HG03135 (cell line): ENCODE measurements at regions not wholly inside any gene's neighbourhood (a gene's known extent, or its start where the extent isn't known, plus 50 kb on each side); places are given as distances from the start of the nearest gene placed in this dataset.
A peak's percentile ranks its signal among the peaks of the same experiment; 100 is the strongest.
"Not testable (repeated sequence)": the region's sequence is repeated elsewhere in the genome, so short reads cannot be mapped to it uniquely, and the experiment has no call there.

Source experiments
- ATAC-seq: cut with Tn5 transposase; IDR thresholded peaks from one replicate; pipeline ENCODE4 v1.9.1; 2021; ENCODE audit warnings: mild to moderate bottlenecking, moderate library complexity; ENCODE audit not compliant: unreplicated experiment

- no peak for ATAC-seq
Observed at GRCh38 chr5:86493777-86494176, 124.0 kb upstream of the COX7C start.

- ATAC-seq, result no peak
Observed at GRCh38 chr5:86500947-86501346, 116.8 kb upstream of the COX7C start.

GRCh38 chr5:86507574-86507973 is 110.2 kb upstream of the COX7C start:
- ATAC-seq, result no peak

GRCh38 chr5:86510330-86510915 is 107.3 kb upstream of the COX7C start:
- ATAC-seq, result not testable (repeated sequence)

- ATAC-seq, result no peak
Observed at GRCh38 chr5:86523718-86524117, 94.0 kb upstream of the COX7C start.

GRCh38 chr5:86525622-86526021 is 92.1 kb upstream of the COX7C start:
- no peak for ATAC-seq

GRCh38 chr5:86526811-86527348 is 90.9 kb upstream of the COX7C start:
- ATAC-seq, result peak; percentile 63

- no peak for ATAC-seq
Observed at GRCh38 chr5:86532429-86532828, 85.3 kb upstream of the COX7C start.

GRCh38 chr5:86536396-86536795 is 81.3 kb upstream of the COX7C start:
- ATAC-seq, result no peak

- no peak for ATAC-seq
Observed at GRCh38 chr5:86542532-86542931, 75.2 kb upstream of the COX7C start.

GRCh38 chr5:86546044-86546443 is 71.7 kb upstream of the COX7C start:
- ATAC-seq, result no peak

- no peak for ATAC-seq
Observed at GRCh38 chr5:86546582-86546981, 71.2 kb upstream of the COX7C start.

- ATAC-seq, result no peak
Observed at GRCh38 chr5:86554638-86555037, 63.1 kb upstream of the COX7C start.

- no peak for ATAC-seq
Observed at GRCh38 chr5:86557920-86558319, 59.8 kb upstream of the COX7C start.

- ATAC-seq, result peak; percentile 91
Observed at GRCh38 chr5:86565197-86565789, 52.4 kb upstream of the COX7C start.

GRCh38 chr5:86566030-86566429 is 51.7 kb upstream of the COX7C start:
- ATAC-seq, result not testable (repeated sequence)
